Gastrocnemius medialis (tissue), 4 donors: ENCODE measurements at regions not wholly inside any gene's neighbourhood (a gene's known extent, or its start where the extent isn't known, plus 50 kb on each side); places are given as distances from the start of the nearest gene placed in this dataset.

Experiments used
- CTCF ChIP-seq, 5 experiments: fragments of 450-650 bp in 3 of 5; fragments of 200-600 bp in 2 of 5; sonication (generic) in 2 of 5; IDR thresholded peaks in 4 of 5; conservative IDR thresholded peaks in 1 of 5; 1 replicate in 4 of 5; 2 replicates in 1 of 5; pipeline ENCODE4 v1.5.1; 2016 to 2019; ENCODE audit warnings: antibody characterized with exemption in 5 of 5, mild to moderate bottlenecking in 3 of 5, moderate library complexity in 3 of 5
- POLR2A ChIP-seq, 2 donors: fragments of 450-650 bp; IDR thresholded peaks; one replicate each; pipeline ENCODE4 v1.6.1; 2017; ENCODE audit warnings: antibody characterized with exemption in 2 of 2, mild to moderate bottlenecking in 2 of 2, moderate library complexity in 2 of 2

GRCh38 chr4:123929565-123929964 lies 533.0 kb downstream of the SPRY1 start:
- TF ChIP-seq POLR2A (IDR thresholded peaks at IDR 0.05) (no peak), CTCF (IDR thresholded peaks at IDR 0.05 in 4 of 5, conservative IDR thresholded peaks at IDR 0.05 in 1 of 5) (no peak)
